ENCODE measurements at regions not wholly inside any gene's neighbourhood (a gene's known extent, or its start where the extent isn't known, plus 50 kb on each side); places are given as distances from the start of the nearest gene placed in this dataset.
"Not testable (repeated sequence)": the region's sequence is repeated elsewhere in the genome, so short reads cannot be mapped to it uniquely, and the experiment has no call there.

DNA sequence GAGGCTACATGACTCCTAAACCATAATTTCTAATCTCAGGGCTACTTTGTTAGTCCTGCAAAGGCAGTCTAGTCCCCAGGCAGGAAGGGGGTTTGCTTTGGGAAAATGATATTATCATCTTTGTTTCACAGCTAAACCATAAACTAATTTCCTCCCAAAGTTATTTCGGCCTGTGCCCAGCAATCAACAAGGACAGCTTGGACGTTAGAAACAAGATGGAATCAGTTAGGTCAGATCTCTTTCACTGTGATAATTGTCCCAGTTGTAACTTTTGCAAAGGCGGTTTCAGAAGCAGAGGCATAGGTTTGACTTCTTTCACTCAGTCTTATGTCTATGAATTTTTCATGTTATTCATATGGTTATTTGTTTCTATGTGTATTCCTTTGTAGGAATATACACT lies 119.1 kb downstream of the PPIAL4G start:
- DNase-seq (ENCODE audit: low spot score in 2 of 2); H3K4me3 Mint-ChIP-seq; H3K9me3 Mint-ChIP-seq; H3K36me3 Mint-ChIP-seq (ENCODE audit: insufficient read depth); H3K27ac Mint-ChIP-seq (ENCODE audit: low read depth); ATAC-seq (replicated peaks; ENCODE audit: extremely low read depth, poor library complexity, severe bottlenecking): not testable (repeated sequence)
- H3K4me1 Mint-ChIP-seq = peaks cover 27% of the 10 kb centered on the region
- peaks cover 17% of the 10 kb centered on the region for H3K27me3 Mint-ChIP-seq

DNA sequence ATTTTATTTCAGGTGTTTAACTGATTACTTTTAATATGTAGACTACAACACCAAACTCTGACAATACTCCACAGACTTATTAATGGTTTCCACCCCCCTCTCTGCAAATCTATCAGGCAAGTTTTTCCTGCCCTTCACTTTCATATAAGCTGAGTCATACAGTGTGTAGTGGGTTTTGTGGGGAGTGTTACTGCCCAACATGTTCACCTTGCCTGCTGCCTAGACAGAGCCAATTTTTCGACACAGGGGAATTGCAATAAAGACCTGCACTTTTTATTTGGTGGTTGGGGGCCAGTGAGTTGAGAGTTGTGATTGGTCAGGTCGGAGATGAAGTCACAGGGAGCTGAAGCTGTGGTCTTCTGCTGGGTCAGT lies 119.7 kb downstream of the PPIAL4G start:
- peaks cover 20% of the 10 kb centered on the region for H3K27me3 Mint-ChIP-seq
- DNase-seq (ENCODE audit: low spot score in 2 of 2) (no peak), ATAC-seq (replicated peaks; ENCODE audit: extremely low read depth, poor library complexity, severe bottlenecking) (no peak)
- peaks cover 27% of the 10 kb centered on the region for H3K4me1 Mint-ChIP-seq
- peaks cover 5% of the 10 kb centered on the region for H3K36me3 Mint-ChIP-seq (ENCODE audit: insufficient read depth)
- peak overlapping the region; percentile 77 for H3K4me3 Mint-ChIP-seq
- H3K9me3 Mint-ChIP-seq = no peaks in the 10 kb centered on the region
- peak overlapping the region; percentile 73 for H3K27ac Mint-ChIP-seq (ENCODE audit: low read depth)

DNA sequence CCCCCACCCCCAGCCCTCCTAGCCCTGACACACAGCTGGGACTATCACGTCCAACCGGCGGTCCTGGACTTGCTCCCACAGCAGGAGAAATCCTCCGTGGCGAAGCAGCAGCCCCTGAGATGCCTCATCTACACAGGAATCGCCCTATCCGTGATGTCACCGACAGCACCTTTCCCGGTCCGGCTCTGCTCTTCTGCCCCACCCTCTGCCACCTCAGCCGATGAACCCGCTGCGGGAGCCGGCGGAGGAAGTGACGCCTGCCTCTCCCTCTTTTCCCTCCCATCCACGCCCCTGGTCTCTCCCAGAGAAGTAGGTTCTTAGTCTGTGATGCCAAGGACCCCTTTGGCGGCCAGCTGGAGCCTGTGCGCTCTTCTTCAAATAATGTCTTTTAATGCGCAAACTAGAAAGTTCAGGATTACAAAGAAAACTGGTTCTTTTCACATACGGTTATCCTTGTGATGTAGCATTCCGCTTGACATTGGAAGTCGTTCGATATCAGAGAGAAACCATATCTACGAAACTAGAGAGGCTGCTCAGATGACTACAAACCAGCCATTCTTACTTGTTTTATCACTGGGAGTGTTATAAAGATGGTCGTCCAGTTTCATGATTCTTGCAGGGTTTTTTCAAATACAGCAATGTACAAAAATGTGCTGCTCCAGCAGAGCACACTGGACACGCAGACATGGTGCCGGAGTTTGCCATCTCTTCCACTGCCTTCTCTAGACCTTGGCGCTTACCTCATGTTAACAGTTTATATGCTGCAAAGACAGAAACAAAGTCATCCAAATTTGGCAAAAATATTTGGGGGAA lies 120.3 kb downstream of the PPIAL4G start:
- Mint-ChIP-seq H3K4me1 (peaks cover 27% of the 10 kb centered on the region), H3K27ac (ENCODE audit: low read depth) (peak overlapping the region; percentile 73), H3K36me3 (ENCODE audit: insufficient read depth) (peaks cover 5% of the 10 kb centered on the region), H3K27me3 (peaks cover 26% of the 10 kb centered on the region), H3K9me3 (no peaks in the 10 kb centered on the region), H3K4me3 (peak overlapping the region; percentile 77)
- ATAC-seq (replicated peaks; ENCODE audit: extremely low read depth, poor library complexity, severe bottlenecking) = peak; percentile 58
- no peak for DNase-seq (ENCODE audit: low spot score in 2 of 2)

DNA sequence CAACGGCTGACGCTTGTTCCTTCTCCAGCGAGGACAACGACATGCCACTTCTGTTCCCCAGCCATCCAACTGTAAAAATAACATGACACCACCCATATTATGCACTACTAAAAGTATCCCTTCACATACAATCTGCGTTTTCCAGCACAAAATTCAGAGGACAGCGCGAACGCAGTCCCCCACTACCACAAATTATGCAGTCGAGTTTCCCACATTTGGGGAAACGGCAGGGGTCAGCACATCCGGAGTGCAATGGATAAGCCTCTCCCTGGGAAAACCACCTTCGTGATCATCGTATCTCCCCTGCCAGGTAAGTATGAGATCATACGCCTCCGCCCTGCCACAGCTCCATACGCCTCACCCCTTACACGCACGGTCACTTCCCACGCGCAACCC lies 120.9 kb downstream of the PPIAL4G start:
- no peaks in the 10 kb centered on the region for H3K9me3 Mint-ChIP-seq
- peak overlapping the region; percentile 77 for H3K4me3 Mint-ChIP-seq
- ATAC-seq (replicated peaks; ENCODE audit: extremely low read depth, poor library complexity, severe bottlenecking) = peak; percentile 32
- peaks cover 32% of the 10 kb centered on the region for H3K27me3 Mint-ChIP-seq
- H3K36me3 Mint-ChIP-seq (ENCODE audit: insufficient read depth) = peaks cover 5% of the 10 kb centered on the region
- DNase-seq (ENCODE audit: low spot score in 2 of 2) = no peak
- H3K27ac Mint-ChIP-seq (ENCODE audit: low read depth) = peak overlapping the region; percentile 73
- H3K4me1 Mint-ChIP-seq = peaks cover 27% of the 10 kb centered on the region

DNA sequence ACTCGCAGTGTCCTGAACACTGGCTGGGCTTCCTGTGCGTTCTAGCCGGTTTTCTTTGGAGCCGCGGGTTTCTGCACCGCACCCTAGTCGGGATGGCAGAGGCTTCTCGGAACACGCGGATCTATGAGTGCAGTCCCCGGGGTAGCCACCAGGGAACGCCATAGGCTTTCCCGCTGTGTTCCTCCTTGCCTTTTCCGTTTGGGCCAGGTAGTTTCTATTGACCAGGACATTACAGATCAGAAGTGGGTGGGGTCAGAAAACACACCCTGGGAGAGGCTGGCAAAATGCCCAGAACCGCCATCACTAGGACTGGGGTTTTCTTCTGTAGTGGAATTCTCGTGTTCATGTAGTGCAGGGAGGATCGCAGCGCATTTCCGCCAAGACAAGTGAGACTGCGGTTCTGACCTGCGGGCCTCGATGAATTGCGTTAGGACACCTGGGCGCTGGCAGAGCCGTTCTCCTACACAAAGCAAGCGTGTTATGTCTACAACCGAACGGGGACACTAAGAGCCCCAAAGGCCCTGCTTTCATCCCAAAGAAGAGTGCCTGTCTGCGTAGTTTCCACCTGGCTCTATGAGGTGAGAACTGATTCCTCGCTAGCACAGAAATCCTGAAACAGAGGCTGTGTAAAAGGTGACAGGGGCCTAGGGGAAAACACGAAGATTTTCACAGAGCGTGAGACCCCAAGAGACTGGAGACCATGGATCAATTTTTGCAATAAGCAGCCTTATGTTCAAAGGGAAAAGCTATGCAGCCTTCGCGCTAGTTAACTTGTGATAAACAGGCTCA lies 121.5 kb downstream of the PPIAL4G start:
- ATAC-seq (replicated peaks; ENCODE audit: extremely low read depth, poor library complexity, severe bottlenecking); H3K36me3 Mint-ChIP-seq (ENCODE audit: insufficient read depth); H3K9me3 Mint-ChIP-seq: not testable (repeated sequence)
- Mint-ChIP-seq H3K4me3 (peak overlapping the region; percentile 77), H3K27ac (ENCODE audit: low read depth) (peak overlapping the region; percentile 73), H3K27me3 (peaks cover 35% of the 10 kb centered on the region), H3K4me1 (peaks cover 27% of the 10 kb centered on the region)
- peak; percentile 23 to 28 for DNase-seq (ENCODE audit: low spot score in 2 of 2)

DNA sequence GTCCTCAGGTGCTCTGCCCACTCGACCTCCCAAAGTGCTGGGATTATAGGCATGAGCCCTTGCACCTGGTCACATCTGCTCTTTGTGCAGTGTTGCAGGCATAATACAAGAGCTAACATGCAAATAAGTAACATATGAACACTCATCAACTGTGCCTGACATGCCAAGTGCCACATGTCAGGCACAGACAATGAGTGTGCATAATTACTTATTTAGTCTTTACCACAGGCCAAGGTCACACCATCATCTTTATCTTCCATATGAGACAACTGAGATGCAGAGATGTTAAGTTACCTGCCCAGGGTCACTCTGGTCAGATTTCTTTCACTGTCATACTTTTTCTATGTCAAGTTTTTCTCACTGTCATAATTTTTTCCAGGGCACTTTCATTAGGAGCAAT lies 126.1 kb downstream of the PPIAL4G start:
- Mint-ChIP-seq H3K27me3 (peaks cover 61% of the 10 kb centered on the region), H3K9me3 (no peaks in the 10 kb centered on the region), H3K36me3 (ENCODE audit: insufficient read depth) (peaks cover 8% of the 10 kb centered on the region), H3K4me1 (peaks cover 10% of the 10 kb centered on the region), H3K4me3 (no peak overlapping the region), H3K27ac (ENCODE audit: low read depth) (no peak overlapping the region)
- ATAC-seq (replicated peaks; ENCODE audit: extremely low read depth, poor library complexity, severe bottlenecking) = no peak
- DNase-seq (ENCODE audit: low spot score in 2 of 2) = no peak

DNA sequence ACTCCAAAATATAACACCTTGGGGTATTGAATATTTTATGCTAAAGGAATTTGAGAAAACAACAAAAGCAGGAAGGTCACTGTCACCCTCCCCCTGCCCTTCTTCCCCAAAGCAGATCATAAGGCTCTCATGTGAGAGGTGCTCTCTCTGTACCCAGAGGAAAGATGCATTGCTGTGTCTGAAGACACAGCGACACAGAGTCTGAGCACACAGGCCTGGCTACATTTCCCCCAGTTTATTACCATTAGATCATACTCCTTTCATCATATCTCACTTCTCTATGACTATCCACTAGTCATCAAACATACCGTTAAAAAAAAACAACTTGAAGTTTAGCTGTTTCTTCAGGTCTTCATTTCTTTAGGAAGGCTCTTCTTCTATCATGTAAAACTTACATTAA lies 127.1 kb downstream of the PPIAL4G start:
- no peak for DNase-seq (ENCODE audit: low spot score in 2 of 2)
- no peak for ATAC-seq (replicated peaks; ENCODE audit: extremely low read depth, poor library complexity, severe bottlenecking)
- no peak overlapping the region for H3K4me3 Mint-ChIP-seq
- H3K27me3 Mint-ChIP-seq = peaks cover 61% of the 10 kb centered on the region
- no peaks in the 10 kb centered on the region for H3K4me1 Mint-ChIP-seq
- H3K9me3 Mint-ChIP-seq = no peaks in the 10 kb centered on the region
- H3K27ac Mint-ChIP-seq (ENCODE audit: low read depth) = no peak overlapping the region
- peaks cover 7% of the 10 kb centered on the region for H3K36me3 Mint-ChIP-seq (ENCODE audit: insufficient read depth)

DNA sequence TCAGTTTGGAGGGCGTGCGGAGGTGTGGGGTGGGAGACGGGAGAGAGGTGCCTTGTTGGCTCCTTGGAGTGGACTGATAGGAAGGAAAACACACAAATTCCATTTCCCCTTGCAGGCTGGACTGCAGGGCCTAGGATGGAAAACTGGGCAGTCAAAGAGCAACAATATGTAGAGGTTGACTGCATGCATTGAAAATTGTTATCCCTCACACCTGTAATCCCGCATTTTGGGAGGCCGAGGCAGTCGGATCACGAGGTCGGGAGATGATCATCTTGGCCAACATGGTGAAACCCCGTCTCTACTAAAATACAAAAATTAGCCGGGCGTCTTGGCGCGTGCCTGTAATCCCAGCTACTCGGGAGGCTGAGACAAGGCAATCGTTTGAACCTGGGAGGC lies 128.2 kb downstream of the PPIAL4G start:
- no peaks in the 10 kb centered on the region for H3K9me3 Mint-ChIP-seq
- peaks cover 7% of the 10 kb centered on the region for H3K36me3 Mint-ChIP-seq (ENCODE audit: insufficient read depth)
- DNase-seq (ENCODE audit: low spot score in 2 of 2) (no peak), ATAC-seq (replicated peaks; ENCODE audit: extremely low read depth, poor library complexity, severe bottlenecking) (no peak)
- no peaks in the 10 kb centered on the region for H3K4me1 Mint-ChIP-seq
- no peak overlapping the region for H3K27ac Mint-ChIP-seq (ENCODE audit: low read depth)
- H3K4me3 Mint-ChIP-seq = no peak overlapping the region
- peaks cover 72% of the 10 kb centered on the region for H3K27me3 Mint-ChIP-seq

DNA sequence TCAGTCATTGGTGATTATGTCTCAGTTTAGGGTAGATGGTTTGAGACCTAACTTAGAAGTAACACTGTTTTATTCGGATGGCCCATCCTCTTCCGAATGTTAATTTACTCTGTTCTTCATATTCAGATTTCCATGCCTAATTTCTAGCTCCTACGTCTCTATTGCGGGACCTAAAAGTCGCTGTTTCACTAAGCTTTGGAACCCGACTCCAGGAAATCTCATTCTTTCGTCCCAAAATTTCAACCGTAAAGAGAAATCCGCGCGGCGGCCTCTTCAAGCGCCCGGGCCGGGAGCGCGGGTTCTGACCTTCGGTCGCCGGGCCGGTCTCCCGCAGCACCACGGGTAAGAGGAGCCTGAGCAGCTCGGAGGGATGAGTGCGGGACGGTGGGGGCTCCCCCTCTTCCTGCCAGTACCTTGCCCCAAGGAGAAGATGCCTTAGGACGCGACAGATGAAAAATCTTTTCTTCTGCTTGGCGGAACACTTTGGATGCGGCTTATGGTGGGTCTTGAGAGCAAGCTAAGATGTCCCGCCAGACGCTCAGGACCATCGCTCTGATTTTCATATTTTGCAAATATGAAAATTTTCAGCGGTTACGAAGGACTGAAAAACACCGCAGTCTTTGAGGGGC lies 128.7 kb downstream of the PPIAL4G start:
- DNase-seq (ENCODE audit: low spot score in 2 of 2) (no peak), ATAC-seq (replicated peaks; ENCODE audit: extremely low read depth, poor library complexity, severe bottlenecking) (no peak)
- Mint-ChIP-seq H3K36me3 (ENCODE audit: insufficient read depth) (peaks cover 7% of the 10 kb centered on the region), H3K4me3 (no peak overlapping the region), H3K27ac (ENCODE audit: low read depth) (no peak overlapping the region), H3K27me3 (peaks cover 77% of the 10 kb centered on the region), H3K9me3 (no peaks in the 10 kb centered on the region), H3K4me1 (no peaks in the 10 kb centered on the region)

DNA sequence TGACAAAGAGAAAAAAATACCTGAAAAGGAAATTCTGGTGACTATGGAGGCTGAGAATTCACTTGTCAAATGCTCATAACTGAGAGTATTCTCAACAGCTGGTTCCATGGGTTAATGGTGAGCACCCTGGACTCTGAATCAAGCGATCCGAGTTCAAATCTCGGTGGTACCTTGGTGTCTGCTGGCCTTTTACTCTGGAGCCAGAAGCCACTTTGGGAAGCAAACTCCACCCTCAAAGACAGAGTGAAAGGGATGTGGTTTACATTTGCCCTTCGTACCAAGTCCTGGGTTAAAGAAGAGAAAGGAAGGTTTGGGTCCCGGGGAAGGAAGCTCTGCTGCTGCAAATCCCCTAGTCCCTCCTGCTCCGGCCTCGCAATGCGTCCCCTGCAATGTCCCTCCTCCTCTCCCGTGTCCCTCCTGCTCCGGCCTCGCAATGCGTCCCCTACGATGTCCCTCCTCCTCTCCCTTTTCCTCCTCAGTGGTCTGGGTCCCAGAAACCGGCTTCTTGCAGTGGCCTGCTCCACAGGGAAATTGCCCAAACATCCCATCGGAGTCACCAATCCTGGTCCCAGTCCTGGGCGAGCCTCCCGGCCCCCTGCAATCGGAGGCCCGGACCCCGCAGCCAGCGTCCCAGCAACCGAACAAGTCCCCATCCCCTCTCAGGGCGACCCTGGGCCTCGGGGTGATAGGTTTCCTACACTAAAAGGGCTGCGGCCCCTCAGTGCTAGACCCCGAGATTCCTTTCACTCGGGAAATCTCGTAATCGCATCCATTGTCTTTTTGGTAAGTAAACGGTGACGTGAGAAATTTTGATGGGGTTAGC lies 129.4 kb downstream of the PPIAL4G start:
- Mint-ChIP-seq H3K4me3 (no peak overlapping the region), H3K4me1 (no peaks in the 10 kb centered on the region), H3K27me3 (peaks cover 83% of the 10 kb centered on the region), H3K36me3 (ENCODE audit: insufficient read depth) (peaks cover 7% of the 10 kb centered on the region), H3K9me3 (no peaks in the 10 kb centered on the region), H3K27ac (ENCODE audit: low read depth) (no peak overlapping the region)
- ATAC-seq (replicated peaks; ENCODE audit: extremely low read depth, poor library complexity, severe bottlenecking) (no peak), DNase-seq (ENCODE audit: low spot score in 2 of 2) (no peak)

DNA sequence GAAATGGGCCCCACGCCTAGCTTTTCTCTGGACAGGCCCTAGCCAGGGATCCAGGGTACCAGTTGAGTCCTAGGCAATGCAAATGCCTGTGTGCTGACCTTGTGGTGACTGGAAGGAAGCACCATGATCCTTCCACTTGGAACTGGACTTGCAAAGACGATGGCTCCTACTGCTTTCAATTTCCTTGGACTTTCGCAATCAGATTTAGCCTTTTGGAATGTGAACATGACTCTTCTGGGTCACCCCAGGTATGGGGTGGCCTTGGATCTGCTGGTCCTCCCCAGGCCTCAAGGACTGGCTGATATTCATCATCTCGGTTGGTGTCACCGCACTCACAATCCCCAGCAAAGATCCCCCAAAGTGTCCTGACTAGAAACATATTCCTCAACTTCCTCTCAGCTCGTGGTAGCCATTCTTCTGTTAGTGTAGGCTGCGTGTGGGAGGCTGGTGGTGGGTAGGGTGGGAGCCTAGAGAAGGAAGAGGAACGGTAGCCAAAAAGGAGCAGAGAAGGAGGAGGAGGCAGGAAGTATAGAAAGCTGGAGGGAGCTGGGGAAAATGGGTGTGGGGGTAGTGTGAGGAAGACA lies 130.5 kb downstream of the PPIAL4G start:
- Mint-ChIP-seq H3K9me3 (no peaks in the 10 kb centered on the region), H3K4me1 (no peaks in the 10 kb centered on the region), H3K27ac (ENCODE audit: low read depth) (no peak overlapping the region), H3K4me3 (no peak overlapping the region), H3K27me3 (peaks cover 83% of the 10 kb centered on the region), H3K36me3 (ENCODE audit: insufficient read depth) (peaks cover 7% of the 10 kb centered on the region)
- DNase-seq (ENCODE audit: low spot score in 2 of 2) = no peak
- no peak for ATAC-seq (replicated peaks; ENCODE audit: extremely low read depth, poor library complexity, severe bottlenecking)

DNA sequence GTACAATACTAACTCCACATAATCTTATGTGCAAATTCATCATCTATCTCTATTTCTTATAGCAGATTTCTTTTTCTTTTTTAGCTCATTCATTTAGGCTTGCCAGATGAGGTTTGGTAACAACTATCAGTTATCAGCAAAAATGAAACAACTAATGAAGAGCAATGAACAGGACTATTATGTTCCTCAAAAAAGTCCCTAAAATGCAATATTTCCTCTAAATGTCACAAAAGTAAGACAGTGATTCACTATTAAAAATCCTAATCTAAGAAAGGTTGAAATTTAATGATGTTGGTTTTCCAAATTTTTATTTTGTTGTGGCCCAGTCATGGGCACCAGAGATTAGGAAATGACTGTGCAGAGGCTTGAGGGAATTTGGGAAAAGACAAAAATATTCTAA lies 135.3 kb downstream of the PPIAL4G start:
- peaks cover 77% of the 10 kb centered on the region for H3K27me3 Mint-ChIP-seq
- H3K27ac Mint-ChIP-seq (ENCODE audit: low read depth) = no peak overlapping the region
- ATAC-seq (replicated peaks; ENCODE audit: extremely low read depth, poor library complexity, severe bottlenecking) (no peak), DNase-seq (ENCODE audit: low spot score in 2 of 2) (no peak)
- H3K36me3 Mint-ChIP-seq (ENCODE audit: insufficient read depth) = no peaks in the 10 kb centered on the region
- H3K4me1 Mint-ChIP-seq = peaks cover 4% of the 10 kb centered on the region
- no peaks in the 10 kb centered on the region for H3K9me3 Mint-ChIP-seq
- no peak overlapping the region for H3K4me3 Mint-ChIP-seq

Data from central memory CD8-positive, alpha-beta T cell (primary cell).